ENCODE measurements at regions not wholly inside any gene's neighbourhood (a gene's known extent, or its start where the extent isn't known, plus 50 kb on each side); places are given as distances from the start of the nearest gene placed in this dataset.

DNA sequence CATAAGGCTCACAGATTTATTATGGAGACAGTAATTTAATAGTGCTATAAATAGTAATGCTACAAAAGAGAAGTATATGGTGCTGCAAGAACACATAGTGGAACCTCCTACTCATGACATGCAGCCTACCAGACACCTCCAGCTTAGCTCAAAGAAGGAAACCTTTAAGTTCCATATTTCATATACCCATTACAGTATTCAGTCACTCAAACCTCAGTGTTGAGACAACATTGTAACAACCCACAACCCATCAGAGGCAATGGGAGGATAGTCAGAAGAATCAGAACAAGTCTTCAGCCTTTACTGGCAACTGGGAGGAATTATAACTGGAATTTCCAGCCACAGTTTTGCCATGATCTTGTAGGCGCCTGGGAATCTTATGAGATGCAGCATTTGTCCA is 186.3 kb upstream of the VSTM2A start:
- TF ChIP-seq, protein P1, sequence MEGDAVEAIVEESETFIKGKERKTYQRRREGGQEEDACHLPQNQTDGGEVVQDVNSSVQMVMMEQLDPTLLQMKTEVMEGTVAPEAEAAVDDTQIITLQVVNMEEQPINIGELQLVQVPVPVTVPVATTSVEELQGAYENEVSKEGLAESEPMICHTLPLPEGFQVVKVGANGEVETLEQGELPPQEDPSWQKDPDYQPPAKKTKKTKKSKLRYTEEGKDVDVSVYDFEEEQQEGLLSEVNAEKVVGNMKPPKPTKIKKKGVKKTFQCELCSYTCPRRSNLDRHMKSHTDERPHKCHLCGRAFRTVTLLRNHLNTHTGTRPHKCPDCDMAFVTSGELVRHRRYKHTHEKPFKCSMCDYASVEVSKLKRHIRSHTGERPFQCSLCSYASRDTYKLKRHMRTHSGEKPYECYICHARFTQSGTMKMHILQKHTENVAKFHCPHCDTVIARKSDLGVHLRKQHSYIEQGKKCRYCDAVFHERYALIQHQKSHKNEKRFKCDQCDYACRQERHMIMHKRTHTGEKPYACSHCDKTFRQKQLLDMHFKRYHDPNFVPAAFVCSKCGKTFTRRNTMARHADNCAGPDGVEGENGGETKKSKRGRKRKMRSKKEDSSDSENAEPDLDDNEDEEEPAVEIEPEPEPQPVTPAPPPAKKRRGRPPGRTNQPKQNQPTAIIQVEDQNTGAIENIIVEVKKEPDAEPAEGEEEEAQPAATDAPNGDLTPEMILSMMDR (conservative IDR thresholded peaks at IDR 0.05), result no peak
- no peak for TF ChIP-seq EZH2 (IDR thresholded peaks at IDR 0.05; ENCODE audit: low read depth)
